ENCODE measurements at regions not wholly inside any gene's neighbourhood (a gene's known extent, or its start where the extent isn't known, plus 50 kb on each side); places are given as distances from the start of the nearest gene placed in this dataset.
A peak's percentile ranks its signal among the peaks of the same experiment; 100 is the strongest.

DNA sequence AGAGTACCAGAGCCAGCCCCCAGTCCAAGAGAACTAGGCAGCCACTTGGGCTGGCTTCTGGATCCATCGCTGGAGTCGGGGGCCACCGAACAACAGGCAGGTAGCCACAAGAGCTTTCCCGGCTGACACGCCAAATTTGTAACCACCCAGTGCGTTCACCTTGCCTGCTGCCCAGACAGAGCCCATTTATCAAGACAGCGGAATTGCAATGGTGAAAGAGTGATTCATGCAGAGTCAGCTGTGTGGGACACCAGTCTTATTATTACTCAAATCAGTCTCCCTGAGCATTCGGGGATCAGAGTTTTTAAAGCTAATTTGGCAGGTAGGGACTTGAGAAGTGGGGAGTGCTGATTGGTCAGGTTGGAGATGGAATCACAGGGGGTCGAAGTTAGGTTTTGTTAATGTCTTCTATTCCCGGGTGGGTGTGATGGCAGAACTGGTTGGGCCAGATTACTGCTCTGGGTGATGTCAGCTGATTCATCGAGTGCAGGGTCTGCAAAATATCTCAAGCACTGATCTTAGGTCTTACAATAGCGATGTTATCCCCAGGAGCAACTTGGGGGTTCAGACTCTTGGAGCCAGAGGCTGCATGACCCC lies 64.3 kb downstream of the PDE6H start:
- Mint-ChIP-seq H3K9me3 (ENCODE audit: unreplicated experiment) (peaks cover 2% of the 10 kb centered on the region), H3K4me1 (ENCODE audit: low read depth, unreplicated experiment) (no peaks in the 10 kb centered on the region), H3K4me3 (ENCODE audit: unreplicated experiment) (no peak overlapping the region), H3K27ac (ENCODE audit: unreplicated experiment) (no peak overlapping the region), H3K36me3 (ENCODE audit: low read depth, unreplicated experiment) (no peaks in the 10 kb centered on the region), H3K27me3 (ENCODE audit: low read depth, unreplicated experiment) (no peaks in the 10 kb centered on the region)
- Histone ChIP-seq H4K20me1 (ENCODE audit: insufficient read depth, low read length) (no peaks in the 10 kb centered on the region), H2AFZ (ENCODE audit: low read depth, low read length) (no peak overlapping the region), H3K9ac (ENCODE audit: low read length) (no peak overlapping the region), H3K36me3 (ENCODE audit: insufficient read depth, low read length) (no peaks in the 10 kb centered on the region), H3K4me3 (ENCODE audit: insufficient read depth, low read depth, low read length) (no peak overlapping the region), H3K4me1 (ENCODE audit: insufficient read depth, low read length) (no peaks in the 10 kb centered on the region), H3K4me2 (ENCODE audit: low read length) (no peak overlapping the region), H3K27me3 (ENCODE audit: insufficient read depth, low read length) (no peaks in the 10 kb centered on the region), H3K9me3 (ENCODE audit: insufficient read depth, low read depth, low read length) (no peaks in the 10 kb centered on the region), H3K27ac (ENCODE audit: low read depth, low read length) (no peak overlapping the region), H3K79me2 (ENCODE audit: insufficient read depth, low read length) (no peaks in the 10 kb centered on the region)
- TF ChIP-seq, protein P1, sequence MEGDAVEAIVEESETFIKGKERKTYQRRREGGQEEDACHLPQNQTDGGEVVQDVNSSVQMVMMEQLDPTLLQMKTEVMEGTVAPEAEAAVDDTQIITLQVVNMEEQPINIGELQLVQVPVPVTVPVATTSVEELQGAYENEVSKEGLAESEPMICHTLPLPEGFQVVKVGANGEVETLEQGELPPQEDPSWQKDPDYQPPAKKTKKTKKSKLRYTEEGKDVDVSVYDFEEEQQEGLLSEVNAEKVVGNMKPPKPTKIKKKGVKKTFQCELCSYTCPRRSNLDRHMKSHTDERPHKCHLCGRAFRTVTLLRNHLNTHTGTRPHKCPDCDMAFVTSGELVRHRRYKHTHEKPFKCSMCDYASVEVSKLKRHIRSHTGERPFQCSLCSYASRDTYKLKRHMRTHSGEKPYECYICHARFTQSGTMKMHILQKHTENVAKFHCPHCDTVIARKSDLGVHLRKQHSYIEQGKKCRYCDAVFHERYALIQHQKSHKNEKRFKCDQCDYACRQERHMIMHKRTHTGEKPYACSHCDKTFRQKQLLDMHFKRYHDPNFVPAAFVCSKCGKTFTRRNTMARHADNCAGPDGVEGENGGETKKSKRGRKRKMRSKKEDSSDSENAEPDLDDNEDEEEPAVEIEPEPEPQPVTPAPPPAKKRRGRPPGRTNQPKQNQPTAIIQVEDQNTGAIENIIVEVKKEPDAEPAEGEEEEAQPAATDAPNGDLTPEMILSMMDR (IDR thresholded peaks at IDR 0.05; ENCODE audit: insufficient read depth, low read depth, low read length) = no peak
- no peak for TF ChIP-seq EZH2 (IDR thresholded peaks at IDR 0.05; ENCODE audit: insufficient read depth, low read length)
- no peak for FAIRE-seq
- DNase-seq (ENCODE audit: low read depth) = no peak

DNA sequence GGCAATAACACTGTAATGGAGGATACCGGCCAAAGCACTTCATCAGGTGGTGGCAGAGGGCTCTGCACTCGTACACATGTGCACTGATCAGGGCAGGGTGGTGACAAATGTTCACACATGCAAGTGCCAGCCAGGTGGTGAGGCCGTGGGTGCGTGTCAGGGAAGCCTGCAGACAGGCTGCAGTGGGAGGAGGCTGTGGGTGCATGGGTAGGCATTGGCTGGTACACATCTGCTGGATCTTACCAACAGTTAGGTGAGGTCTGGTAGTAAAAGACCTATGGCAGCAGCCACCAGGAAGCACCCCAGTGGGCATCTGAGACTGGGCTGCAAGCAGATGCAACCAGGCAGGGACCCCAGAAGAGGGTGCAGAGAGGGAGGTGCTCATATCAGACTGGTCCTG lies 65.3 kb downstream of the PDE6H start:
- Mint-ChIP-seq H3K4me3 (ENCODE audit: unreplicated experiment) (no peak overlapping the region), H3K27ac (ENCODE audit: unreplicated experiment) (no peak overlapping the region), H3K9me3 (ENCODE audit: unreplicated experiment) (no peaks in the 10 kb centered on the region), H3K36me3 (ENCODE audit: low read depth, unreplicated experiment) (no peaks in the 10 kb centered on the region), H3K27me3 (ENCODE audit: low read depth, unreplicated experiment) (no peaks in the 10 kb centered on the region), H3K4me1 (ENCODE audit: low read depth, unreplicated experiment) (no peaks in the 10 kb centered on the region)
- no peaks in the 10 kb centered on the region for H3K79me2 ChIP-seq (ENCODE audit: insufficient read depth, low read length)
- no peaks in the 10 kb centered on the region for H3K4me1 ChIP-seq (ENCODE audit: insufficient read depth, low read length)
- H3K27me3 ChIP-seq (ENCODE audit: insufficient read depth, low read length) = no peaks in the 10 kb centered on the region
- H3K4me2 ChIP-seq (ENCODE audit: low read length) = no peak overlapping the region
- H2AFZ ChIP-seq (ENCODE audit: low read depth, low read length) = no peak overlapping the region
- no peak overlapping the region for H3K27ac ChIP-seq (ENCODE audit: low read depth, low read length)
- H3K9ac ChIP-seq (ENCODE audit: low read length) = no peak overlapping the region
- DNase-seq (ENCODE audit: low read depth) = no peak
- H3K36me3 ChIP-seq (ENCODE audit: insufficient read depth, low read length) = no peaks in the 10 kb centered on the region
- H4K20me1 ChIP-seq (ENCODE audit: insufficient read depth, low read length) = no peaks in the 10 kb centered on the region
- no peak for FAIRE-seq
- H3K4me3 ChIP-seq (ENCODE audit: insufficient read depth, low read depth, low read length) = no peak overlapping the region
- no peak for TF ChIP-seq EZH2 (IDR thresholded peaks at IDR 0.05; ENCODE audit: insufficient read depth, low read length)
- TF ChIP-seq, protein P1 (IDR thresholded peaks at IDR 0.05; ENCODE audit: insufficient read depth, low read depth, low read length) = no peak
- no peaks in the 10 kb centered on the region for H3K9me3 ChIP-seq (ENCODE audit: insufficient read depth, low read depth, low read length)

DNA sequence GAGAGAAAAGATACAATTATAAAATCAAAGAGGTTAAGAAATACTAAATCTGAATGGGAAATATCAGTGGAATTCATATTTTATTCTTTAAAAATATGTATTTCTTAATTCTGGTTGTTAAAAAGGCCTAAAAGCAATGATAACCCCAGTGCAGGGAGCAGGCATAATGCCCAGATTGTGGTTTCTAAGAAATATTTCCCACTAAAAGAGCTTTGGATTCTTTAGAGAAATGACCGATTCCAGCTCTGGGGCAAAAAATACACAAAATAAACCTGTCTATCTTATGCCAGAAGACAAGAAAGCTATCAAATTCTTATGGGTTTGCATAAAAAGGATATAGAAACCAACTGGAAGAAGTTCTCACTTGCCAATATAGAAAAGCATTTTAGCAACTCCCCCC lies 71.6 kb downstream of the PDE6H start:
- Mint-ChIP-seq H3K27ac (ENCODE audit: unreplicated experiment) (no peak overlapping the region), H3K36me3 (ENCODE audit: low read depth, unreplicated experiment) (no peaks in the 10 kb centered on the region), H3K27me3 (ENCODE audit: low read depth, unreplicated experiment) (peaks cover 4% of the 10 kb centered on the region), H3K4me3 (ENCODE audit: unreplicated experiment) (no peak overlapping the region), H3K9me3 (ENCODE audit: unreplicated experiment) (no peaks in the 10 kb centered on the region), H3K4me1 (ENCODE audit: low read depth, unreplicated experiment) (no peaks in the 10 kb centered on the region)
- Histone ChIP-seq H4K20me1 (ENCODE audit: insufficient read depth, low read length) (no peaks in the 10 kb centered on the region), H3K27ac (ENCODE audit: low read depth, low read length) (no peak overlapping the region), H3K9me3 (ENCODE audit: insufficient read depth, low read depth, low read length) (no peaks in the 10 kb centered on the region), H3K27me3 (ENCODE audit: insufficient read depth, low read length) (no peaks in the 10 kb centered on the region), H3K4me3 (ENCODE audit: insufficient read depth, low read depth, low read length) (no peak overlapping the region), H3K9ac (ENCODE audit: low read length) (no peak overlapping the region), H3K4me2 (ENCODE audit: low read length) (no peak overlapping the region), H3K4me1 (ENCODE audit: insufficient read depth, low read length) (no peaks in the 10 kb centered on the region), H2AFZ (ENCODE audit: low read depth, low read length) (no peak overlapping the region), H3K36me3 (ENCODE audit: insufficient read depth, low read length) (no peaks in the 10 kb centered on the region), H3K79me2 (ENCODE audit: insufficient read depth, low read length) (no peaks in the 10 kb centered on the region)
- FAIRE-seq (no peak), DNase-seq (ENCODE audit: low read depth) (peak; percentile 15)
- TF ChIP-seq EZH2 (IDR thresholded peaks at IDR 0.05; ENCODE audit: insufficient read depth, low read length) = no peak
- TF ChIP-seq, protein P1 (IDR thresholded peaks at IDR 0.05; ENCODE audit: insufficient read depth, low read depth, low read length) = no peak
